DMS79 (cell line): ENCODE measurements at regions not wholly inside any gene's neighbourhood (a gene's known extent, or its start where the extent isn't known, plus 50 kb on each side); places are given as distances from the start of the nearest gene placed in this dataset.
"Not testable (repeated sequence)": the region's sequence is repeated elsewhere in the genome, so short reads cannot be mapped to it uniquely, and the experiment has no call there.

Experiments used
- DNase-seq: peaks from one replicate; lab custom pipeline; 2025; lab: John Stamatoyannopoulos, UW

DNA sequence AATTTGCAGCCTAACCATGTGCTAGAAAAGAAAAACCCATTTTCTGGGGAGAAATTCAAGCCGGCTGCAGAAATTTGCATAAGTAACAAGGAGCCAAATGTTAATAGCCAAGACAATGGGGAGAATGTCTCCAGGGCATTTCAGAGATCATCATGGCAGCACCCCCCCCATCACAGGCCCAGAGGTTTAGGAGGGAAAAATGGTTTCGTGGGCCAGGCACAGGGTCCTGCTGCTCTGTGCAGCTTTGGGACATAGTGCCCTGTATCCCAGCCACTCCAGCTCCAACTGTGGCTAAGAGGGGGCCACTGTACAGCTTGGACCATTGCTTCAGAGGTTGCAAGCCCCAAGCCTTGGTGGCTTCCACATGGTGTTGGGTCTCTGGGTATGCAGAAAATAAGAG lies 620.0 kb downstream of the PSAT1 start:
- not testable (repeated sequence) for DNase-seq

DNA sequence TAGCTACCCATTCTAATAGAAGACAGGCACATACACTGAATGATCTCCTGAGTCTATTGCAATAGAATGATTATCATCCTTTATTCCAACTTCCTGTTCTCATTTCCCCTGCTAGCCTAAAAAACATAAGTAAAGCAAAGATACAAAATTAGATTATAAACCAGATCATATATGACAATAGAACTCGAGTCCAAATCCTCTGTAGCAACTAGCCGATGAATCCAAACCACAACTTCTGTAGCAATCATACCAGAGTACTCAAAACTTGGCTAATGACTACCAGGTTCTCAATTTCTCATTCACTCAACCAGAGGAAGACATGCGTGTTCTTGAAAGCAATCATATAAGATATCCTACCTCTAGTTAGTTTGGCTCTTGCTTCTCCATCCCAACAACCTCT lies 622.1 kb downstream of the PSAT1 start:
- no peak for DNase-seq

DNA sequence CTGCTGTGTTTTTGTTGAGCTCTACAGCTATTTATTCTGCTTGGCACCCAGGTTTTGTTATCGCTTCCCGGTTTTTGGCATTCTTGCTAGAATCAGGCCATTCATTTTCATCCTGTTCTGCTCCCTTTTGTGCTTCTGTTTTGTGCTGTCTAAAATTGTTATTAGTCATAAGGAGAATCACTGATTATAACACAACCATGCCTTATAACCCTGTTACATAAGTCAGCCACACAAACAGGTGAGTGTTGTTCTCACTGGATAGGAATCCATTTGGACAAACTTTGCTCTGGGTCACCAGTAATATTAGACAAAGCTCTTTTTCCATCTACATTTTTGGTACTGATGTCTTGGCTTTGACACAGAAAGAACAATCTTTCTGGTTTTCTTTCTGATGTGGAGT lies 622.8 kb downstream of the PSAT1 start:
- no peak for DNase-seq

DNA sequence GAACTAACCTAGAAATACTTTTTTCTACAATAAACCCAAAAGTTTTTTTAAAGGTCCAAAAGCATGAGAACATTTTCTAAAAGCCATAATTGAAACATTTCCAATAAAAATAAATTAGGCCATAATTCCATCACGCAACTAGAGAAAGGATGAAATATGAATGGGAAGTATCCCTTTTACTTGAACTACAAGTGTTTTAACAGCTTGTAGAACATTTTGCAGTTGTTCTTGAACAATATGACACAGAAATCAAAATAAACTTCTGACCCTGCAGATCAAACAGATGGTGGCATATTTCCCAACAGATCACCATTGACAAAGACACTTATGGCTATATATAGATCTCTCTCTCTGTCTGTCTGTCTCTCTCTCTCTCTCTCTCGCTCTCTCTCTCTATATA lies 624.4 kb downstream of the PSAT1 start:
- DNase-seq, result no peak

DNA sequence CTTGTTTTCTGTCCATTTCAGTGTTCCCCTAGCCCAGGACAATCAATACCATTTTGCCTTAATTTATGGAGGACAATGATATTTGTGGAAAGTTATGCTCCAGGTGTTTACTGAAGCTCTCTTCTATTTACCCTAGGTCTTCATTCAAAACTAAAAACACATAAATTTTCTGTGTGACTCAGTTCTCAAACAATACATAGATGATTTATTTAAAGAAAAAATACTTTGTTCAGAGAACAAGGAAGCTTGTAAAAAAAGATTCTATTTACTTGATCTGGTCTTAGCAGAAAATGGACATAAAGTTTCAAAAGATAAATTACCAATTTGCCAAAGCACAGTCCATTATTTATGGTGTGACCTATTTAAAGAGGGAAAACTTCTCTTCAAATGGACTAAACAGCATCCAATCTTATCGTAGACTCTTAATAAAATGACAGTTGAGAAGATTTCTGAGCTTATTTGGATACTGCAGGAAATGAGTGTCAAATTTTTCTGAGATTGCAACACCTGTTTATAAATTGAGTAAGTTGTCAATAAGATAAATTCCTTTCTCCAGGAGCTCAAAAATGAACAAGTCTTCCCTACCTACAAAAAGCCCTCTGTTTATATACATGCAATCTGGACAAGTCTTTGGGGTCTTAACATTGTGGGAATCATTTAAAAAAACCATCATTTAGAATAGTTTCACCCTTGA lies 627.2 kb downstream of the PSAT1 start:
- no peak for DNase-seq

DNA sequence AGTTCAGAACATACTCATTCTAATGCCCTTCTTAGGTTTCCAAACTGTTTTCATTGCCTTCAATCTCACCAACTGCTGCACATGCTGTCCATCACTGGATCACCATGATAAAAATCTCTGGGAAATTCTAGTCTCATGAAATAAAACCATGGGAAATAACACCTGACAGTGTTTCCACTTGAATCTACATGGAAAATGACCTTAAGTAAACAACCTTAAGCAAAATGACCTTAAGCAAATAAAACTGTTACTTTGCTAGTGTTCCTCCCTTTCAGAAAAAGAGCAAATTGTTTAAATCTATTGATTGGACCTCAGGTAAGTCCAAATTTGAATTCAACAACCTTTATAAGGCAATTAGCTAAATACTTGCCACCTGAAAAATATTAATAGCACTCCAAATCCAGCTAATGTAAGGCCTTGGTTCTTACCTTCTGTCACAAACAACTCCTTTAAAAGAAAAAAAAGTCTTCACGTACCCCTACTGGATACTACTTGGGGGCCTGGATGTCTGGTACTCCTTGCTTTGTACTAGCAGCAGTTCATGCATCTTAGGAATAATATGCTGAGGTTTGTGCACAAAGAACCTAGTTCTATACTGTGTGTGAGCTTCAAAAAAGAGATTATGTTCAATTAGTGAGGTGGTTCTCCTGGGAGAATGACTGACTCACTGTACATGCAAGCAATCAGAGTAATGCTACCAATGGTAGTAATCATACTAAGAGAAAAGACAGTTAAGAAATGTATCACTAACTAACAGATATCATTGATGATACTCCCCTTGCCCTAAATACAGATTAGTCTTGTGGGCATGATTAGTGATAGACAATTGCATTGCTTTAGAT lies 630.4 kb downstream of the PSAT1 start:
- DNase-seq, result no peak

DNA sequence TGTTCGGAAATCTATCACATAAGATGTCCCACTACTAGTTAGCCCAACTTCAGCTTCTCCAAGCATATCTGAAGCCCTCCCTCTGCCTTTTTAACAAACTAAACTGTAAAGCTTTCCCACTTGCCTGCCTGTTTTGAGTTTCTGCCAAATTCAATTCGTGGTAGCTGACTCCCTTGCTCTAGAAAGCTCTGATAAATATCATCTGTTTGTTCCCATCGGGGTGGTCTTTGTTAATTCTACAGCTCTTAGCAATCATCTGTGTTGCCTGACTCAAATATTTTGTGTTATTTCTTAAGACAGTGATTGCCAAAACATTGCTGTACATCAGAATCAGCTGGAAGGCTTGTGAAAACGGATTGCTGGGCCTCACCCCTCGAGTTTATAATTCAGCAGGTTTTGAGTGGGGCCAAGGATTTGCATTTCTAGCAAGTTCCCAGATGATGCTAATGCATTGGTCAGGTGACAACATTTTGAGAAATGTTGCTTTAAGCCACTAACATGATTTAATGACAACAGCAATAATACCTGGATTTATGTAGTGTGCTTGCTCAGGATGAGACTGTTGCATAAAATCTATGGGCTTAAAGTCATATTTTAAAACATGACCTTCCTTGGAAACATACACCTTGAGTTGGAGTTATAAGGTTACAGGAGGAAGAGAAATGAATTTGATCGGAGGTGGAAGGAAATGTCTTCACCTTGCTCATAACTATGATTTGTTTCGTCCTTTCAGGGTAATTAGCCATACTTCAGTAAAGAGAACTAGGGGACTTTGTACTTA lies 631.9 kb downstream of the PSAT1 start:
- no peak for DNase-seq

DNA sequence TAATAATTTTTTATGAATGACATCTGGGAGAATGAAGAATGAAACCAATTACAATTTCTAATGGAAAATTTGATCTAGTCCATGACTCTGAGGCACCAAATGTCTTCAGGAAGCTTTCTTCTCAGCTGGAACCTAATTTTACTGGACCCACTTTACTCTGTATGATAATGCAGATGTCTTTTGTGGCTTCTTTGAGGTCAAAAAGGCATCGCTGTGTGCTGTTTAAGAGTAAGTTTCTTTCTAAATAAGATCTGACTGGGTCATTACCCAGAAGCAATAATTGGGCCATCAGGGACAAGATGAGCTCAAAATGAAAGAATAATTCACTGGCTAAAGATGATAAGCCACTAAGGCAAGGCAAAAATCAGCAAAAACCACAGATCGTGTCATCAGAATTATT lies 633.4 kb downstream of the PSAT1 start:
- no peak for DNase-seq

DNA sequence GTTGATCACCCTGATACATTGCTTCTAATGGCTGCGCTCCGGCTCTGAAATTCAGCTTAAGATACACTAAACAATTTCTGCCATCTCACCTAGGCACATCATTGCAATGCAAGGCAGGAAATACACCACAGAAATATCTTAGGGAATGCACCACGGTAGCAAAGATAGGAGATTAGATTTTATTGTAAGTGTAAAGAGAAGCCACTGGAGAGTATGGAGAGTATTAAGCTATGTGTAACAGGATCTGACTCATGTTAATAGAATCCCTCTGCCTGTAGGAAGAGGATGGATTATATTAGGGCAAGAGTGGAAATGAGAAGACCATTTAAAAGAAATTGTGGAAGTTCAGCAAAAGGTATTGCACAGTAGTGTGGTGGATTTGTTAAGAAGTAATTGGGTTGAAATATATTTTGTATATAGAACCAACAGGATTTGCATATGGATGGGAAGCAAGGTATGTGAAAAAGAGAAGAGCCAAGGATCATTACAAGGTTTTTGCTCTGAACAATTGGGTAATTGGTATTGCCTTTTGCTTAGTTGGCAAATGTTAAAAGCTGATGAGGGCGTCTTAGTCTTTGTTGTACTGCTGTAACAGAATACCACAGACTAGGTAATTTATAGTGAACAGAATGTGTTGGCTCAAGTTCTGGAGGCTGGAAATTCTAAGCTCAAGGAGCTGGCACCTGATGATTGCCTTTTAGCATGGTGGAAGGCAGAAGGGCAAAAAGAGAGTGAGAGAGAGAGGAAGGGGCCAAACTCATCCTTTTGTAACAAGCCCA lies 636.1 kb downstream of the PSAT1 start:
- no peak for DNase-seq

DNA sequence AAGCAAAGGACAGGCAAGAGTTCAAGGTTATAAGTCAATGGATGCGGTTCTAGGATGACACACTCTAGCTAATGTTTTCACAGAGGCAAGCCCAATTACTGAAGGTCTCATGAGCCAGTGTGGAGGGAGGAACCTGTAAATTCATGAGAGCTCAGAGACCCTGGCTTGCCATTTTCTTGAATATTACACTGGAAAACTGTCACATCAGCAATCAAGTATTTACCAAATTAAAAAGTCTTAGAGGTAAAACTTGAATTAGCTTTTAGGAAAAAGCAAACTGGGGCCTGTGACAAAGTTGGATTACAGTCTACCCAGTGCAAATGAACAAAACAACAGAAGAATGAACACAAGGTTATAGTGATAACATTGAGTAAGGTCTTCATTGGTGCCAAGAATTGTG lies 636.9 kb upstream of the TLE4 start:
- no peak for DNase-seq

DNA sequence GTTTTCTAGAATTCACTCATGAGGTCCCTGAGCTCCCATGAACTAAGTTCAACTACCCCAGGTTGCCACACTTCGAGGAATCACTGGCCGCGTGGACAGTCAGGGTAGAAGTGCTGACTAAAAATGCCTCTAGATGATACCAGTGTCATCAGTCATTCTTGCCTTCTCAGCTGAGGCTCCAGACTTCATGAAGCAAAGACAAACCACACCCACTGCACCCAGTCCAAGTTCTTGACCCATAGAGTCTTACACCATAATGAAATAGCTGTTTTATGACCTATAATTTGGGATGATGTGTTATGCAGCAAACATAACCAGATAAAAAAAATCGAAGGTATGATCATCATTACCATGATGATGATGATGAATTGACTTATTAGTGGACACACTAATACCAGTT lies 632.9 kb upstream of the TLE4 start:
- DNase-seq, result no peak

DNA sequence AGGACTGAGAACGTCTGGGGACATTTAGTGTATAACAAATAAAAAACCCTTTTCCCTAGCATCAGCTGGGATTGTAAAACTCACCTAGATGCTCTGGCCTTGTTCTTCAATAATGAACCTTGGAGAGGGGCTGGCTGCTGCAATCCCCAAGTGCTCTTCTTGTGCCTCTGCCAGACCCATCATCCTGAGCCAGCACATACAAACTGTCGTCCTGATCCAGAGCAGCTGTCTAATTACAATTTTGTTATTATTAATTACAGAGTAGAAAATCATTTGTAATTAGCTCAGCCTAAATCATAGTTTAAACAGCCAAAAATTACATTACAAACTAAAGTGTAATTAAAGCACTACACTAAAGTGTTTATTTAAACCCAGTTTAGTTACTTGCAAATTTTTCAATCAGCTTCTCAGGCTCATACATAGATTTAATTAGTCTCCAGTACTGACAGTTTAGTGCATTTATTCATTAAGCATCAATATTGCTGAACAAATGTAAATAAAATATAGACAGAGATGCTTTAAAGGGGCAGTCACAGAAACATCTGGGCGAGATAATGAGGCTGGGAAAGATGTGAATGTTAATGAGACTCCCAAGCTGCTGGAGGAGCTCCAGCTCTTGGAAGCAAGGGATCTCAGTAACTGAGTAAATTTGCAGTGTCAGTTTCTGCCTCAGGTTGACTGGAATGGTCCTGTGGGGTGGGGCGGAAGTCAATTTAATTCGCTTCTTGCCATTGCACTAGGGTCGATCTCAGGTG lies 632.3 kb upstream of the TLE4 start:
- DNase-seq, result no peak

DNA sequence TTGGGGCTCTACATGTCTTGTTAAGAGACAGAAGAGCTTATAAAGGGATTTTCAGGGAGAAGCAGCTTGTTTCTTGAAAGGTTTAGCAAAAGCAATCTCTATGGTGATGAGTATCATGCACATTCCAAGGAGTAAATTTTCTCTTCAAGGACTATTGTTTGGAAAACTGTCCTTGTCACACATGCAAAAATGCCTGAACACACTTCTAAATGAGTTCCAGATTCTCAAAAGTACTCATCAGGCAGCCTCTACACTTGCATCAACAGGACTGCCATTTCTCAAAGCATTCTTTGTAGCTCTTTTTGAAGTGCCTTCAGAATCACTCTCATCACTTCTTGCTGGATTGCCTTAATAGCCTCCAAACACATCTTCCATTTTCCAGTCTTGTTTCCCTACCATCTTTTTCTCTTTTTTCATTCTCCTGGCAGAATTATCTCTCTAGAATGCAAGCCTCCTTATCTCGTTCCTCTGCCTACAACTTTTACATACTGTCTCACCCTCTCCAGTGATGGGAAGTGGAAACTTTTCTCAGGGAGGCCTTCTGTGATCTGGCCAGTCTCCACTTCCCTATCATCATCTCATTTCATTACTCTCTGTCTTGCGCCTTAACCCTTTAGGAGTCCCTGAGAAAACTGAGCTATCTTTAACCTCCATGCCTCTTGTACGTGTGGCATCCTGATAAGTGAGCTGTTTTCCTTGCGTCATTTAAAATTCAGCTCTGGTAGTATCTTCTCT lies 631.5 kb upstream of the TLE4 start:
- DNase-seq, result no peak

DNA sequence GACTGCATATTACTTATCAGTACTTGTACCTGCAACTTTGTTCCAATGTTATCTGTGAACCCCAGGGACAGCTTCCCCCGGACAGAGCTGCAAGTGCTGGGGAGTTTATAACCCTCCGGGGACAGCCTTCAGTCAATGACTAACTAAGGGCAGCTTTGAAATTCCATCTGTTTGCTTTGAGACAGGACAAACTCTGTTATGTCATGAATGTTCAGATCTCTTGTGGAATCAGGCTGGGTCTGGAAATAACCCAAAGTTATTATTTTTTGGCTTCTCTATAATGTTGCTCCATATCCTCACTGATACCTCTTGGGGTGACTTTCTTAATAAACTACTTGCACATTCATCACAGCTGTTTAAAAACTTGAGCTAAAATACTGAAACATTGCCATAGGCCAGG lies 617.5 kb upstream of the TLE4 start:
- DNase-seq, result no peak

DNA sequence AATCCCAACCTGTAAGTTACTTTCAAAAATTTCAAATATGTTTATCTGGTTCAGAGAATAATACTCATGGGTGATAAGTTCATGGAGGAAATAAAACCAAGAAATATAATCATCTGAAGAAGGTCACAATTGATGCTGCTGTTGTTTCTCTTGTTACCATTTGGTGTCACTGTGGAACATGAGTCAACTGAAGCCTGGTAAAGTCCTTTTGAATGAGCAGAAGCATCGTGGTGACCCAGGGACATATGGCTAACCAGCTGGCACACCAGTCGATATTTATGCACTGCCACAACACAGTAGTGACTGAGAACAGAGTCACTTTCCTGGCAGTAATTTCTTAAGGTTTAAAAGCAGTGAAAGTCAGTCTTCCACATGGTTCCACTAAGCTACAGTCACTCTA lies 612.9 kb upstream of the TLE4 start:
- DNase-seq, result no peak

DNA sequence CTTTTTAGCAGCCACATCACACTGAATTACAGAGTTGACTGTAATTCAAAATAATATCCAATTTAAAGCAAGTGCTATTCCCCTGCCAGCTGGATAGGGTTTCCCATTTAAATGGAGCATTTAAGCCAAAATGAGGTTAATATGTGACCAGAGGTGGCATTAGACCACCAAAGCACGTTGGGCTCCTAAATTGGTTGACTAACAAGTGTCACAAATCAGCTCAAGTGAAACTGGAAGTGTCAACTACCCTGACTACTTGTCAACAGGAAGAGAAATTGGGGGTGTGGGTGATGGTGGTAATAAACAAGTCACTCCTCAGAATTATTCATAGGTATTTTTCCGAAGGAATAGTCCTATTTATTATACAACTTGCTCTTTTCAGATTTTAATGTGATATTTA lies 609.6 kb upstream of the TLE4 start:
- DNase-seq, result no peak

DNA sequence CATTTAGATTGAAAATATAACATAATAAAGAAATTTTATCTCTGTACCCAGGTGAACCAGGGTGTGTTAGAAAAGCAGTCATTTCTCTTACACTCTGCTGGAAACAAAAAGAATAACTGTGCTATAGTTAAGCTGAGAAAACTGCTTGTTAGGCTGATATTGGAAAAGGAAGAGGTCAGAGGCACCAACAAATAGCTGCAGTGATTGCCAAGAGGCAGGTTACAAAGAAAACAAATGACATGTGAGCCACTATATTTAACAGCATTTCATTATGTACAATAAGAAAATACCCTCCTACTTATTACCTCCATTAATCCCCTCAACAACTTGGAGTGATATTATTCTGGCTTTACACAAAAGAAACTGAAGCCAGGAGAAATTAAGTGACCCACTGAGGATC lies 607.9 kb upstream of the TLE4 start:
- DNase-seq, result no peak

DNA sequence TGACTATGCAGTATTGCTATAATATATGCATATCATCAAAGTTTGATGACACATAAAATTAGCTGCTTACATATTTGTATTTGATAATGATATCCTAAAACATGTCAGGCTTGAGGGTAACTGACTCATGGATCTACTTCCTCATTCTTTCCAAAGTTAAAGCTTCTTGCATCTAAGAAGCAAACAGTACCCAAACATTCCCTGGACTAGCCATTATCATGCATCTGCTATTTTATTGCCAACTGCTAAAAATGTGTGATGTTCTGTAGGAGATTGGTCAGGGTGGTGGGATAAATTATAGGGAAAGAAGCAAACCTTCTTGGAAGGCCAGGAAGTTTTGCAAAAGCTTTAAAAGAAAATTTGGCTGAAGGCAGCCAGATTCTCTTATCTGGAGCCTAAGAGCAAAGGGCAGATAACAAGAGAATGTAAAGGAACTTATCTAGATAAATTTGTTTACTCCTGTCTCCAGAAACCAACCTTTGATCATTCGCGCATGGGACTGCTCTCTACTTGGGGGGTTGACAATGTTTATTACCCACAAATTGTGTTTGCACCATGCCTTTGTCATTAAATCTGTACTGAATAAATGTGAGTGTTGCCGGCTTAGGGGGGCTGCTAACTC lies 604.1 kb upstream of the TLE4 start:
- no peak for DNase-seq

DNA sequence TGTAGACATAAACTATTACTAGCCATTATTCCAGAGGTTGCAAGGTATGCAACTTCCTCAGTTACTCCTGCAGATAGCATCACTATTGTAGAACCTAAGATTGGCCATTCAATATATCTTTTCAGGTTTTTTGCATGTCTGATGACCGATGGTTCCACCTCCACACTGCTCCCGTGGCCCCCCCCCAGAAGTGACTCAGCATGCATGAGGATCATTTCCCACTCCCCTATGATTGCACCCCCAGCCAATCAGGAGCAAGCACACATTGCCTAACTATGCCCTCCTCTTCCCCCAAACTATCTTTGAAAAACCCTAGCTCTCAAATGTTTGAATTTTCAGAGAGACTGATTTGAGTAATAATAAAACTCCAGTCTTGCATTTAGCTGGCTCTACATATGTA lies 601.4 kb upstream of the TLE4 start:
- no peak for DNase-seq

DNA sequence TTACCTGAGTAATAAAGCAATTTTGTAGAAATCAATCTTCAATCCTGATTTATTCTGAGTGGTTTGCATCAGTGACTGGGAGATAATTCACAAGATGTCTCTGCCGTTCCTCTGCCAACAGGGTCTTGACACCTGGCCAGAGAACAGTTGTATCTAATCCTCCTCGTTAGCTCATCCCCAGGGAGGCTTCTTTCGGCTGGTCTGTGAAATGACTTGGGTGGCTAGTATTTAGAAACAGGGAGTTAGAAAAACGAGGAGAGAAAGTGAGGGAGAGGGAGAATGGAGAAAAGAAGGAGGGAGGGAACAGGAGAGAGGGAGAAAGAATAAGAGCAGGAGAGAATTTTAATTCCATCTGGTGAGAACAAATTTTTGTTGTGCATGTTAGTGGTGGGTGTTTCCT lies 600.2 kb upstream of the TLE4 start:
- DNase-seq, result no peak
